ENCODE measurements at regions not wholly inside any gene's neighbourhood (a gene's known extent, or its start where the extent isn't known, plus 50 kb on each side); places are given as distances from the start of the nearest gene placed in this dataset.
"Not testable (repeated sequence)": the region's sequence is repeated elsewhere in the genome, so short reads cannot be mapped to it uniquely, and the experiment has no call there.

DNA sequence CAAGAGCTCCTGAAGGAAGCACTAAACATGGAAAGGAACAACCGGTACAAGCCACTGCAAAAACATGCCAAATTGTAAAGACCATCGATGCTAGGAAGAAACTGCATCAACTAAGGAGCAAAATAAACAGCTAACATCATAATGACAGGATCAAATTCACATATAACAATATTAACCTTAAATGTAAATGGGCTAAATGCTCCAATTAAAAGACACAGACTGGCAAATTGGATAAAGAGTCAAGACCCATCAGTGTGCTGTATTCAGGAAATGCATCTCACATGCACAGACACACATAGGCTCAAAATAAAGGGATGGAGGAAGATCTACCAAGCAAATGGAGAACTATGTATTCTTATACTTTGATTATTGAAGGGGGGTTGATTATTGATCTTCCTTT, 156.6 kb upstream of the NAMPT start:
- ATAC-seq; intact Hi-C loops (cut with DNase I); DNase-seq (ENCODE audit: low spot score): not testable (repeated sequence)

- DNase-seq (ENCODE audit: low spot score); ATAC-seq; intact Hi-C loops (cut with DNase I): not testable (repeated sequence)
These were observed 152.2 kb upstream of the NAMPT start for GRCh38 chr7:106436933-106437332.

GRCh38 chr7:106433377-106433776, 148.6 kb upstream of the NAMPT start:
- DNase-seq (ENCODE audit: low spot score): no peak
- ATAC-seq: no peak

DNA sequence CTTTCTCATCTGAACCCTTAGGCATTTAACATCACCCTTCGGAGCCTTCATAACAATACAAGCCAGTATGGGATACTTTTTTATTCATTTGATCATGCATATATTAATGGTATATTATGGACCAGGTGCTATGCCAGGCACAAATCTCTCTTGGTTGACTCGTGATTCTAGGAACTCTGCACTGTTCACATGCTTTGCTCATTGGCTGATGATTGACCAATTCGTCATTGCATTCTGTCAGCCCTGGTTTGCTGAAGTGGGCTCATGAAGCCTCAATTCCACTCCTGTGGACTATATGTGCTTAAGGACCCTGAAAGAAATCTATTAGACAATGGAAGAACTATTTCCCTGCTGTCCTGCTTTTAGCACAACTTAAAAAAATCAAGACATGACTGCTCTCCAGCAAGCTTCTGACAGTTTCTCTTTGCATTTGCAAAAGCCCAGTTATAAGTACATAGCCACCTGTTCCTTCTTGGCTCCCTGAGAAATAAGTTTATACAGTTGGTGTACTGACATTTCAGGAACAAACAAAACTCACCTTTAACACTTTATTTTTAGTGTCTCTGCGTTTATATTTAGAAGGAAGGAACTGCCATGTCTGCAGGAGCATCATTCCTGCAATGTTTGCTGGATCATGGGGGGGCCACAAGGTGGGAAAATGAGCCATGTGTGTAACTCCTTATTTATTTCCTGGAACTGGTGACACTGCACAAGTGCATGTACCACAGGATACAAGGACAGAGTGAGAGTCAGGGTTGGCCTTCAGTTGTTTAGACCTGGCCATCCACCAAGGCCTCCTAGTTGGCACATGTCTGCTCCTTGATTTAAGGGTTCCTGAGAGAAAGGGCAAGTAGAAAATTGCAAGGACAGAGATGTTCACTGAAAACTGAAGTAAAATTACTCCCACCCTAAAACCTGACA, 146.0 kb upstream of the NAMPT start:
- intact Hi-C loops (cut with DNase I): no loop called here
- ATAC-seq: no peak

More at GRCh38 chr7:106433377-106433776, 148.6 kb upstream of the NAMPT start:
- intact Hi-C loops (cut with DNase I): no loop called here

DNA sequence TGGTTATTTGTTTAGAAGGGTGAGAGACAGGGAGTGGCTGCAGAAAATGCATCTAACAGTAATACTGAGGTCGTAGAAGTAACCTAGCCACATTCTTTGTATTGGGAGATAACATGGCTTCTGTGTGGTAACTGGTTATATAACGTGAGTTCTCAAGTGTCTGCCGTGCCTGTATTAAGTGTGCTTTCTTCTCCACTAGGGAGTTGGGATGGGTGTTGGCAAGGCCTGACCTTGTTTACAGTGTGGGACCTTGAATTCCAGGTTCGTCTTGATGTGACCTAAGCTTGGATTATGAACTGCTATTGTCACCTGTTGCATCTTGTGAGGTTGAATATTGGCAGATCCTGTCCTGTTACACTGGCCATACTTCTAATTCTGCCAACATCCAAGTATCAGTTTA, 145.3 kb upstream of the NAMPT start:
- intact Hi-C loops (cut with DNase I): no loop called here
- ATAC-seq (no peak), DNase-seq (ENCODE audit: low spot score) (no peak)

More for the DNA sequence above, 146.0 kb upstream of the NAMPT start:
- no peak for DNase-seq (ENCODE audit: low spot score)

GRCh38 chr7:106426803-106427202, 142.0 kb upstream of the NAMPT start:
- ATAC-seq: no peak
- no peak for DNase-seq (ENCODE audit: low spot score)
- intact Hi-C loops (cut with DNase I): no loop called here

GRCh38 chr7:106425017-106425719, 140.4 kb upstream of the NAMPT start:
- DNase-seq (ENCODE audit: low spot score): peak; percentile 78
- ATAC-seq: peak; percentile 89
- intact Hi-C loops (cut with DNase I): no loop called here

GRCh38 chr7:106424476-106425016, 139.8 kb upstream of the NAMPT start:
- DNase-seq (ENCODE audit: low spot score) (no peak), ATAC-seq (no peak)
- intact Hi-C loops (cut with DNase I): no loop called here

GRCh38 chr7:106423821-106424475, 139.2 kb upstream of the NAMPT start:
- intact Hi-C loops (cut with DNase I): no loop called here
- ATAC-seq (no peak), DNase-seq (ENCODE audit: low spot score) (no peak)

GRCh38 chr7:106423111-106423510, 138.3 kb upstream of the NAMPT start:
- ATAC-seq (no peak), DNase-seq (ENCODE audit: low spot score) (no peak)
- intact Hi-C loops (cut with DNase I): no loop called here

DNA sequence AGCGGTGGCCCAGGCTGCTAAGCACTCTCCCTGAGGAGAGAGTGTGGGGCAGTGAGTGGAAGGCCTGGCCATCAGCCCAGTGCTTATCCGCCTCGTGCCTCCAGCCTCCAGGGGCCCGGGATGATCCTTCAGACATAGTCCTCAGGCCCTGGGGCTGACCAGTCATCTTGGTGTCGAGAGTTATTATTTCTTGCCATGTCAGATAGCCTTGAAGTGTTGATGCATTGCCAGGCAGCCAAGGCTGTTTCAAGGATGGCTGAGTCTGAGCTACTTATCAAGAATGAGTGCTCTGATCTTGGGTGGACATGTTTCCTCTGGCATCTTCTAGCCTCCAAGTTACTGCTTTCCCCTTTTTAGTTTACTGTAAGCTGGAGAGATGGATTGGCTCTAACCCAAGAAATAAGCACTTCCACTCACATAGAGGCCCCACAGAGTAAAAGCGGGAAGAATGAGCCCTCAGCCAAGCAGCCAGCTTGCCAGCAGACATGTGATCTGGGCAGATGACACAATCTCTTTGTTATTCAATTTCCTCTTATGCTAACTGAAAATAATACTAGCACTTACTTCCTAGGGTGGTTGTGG, 136.5 kb upstream of the NAMPT start:
- intact Hi-C loops (cut with DNase I): no loop called here
- DNase-seq (ENCODE audit: low spot score) (peak; percentile 81), ATAC-seq (peak; percentile 75)

DNA sequence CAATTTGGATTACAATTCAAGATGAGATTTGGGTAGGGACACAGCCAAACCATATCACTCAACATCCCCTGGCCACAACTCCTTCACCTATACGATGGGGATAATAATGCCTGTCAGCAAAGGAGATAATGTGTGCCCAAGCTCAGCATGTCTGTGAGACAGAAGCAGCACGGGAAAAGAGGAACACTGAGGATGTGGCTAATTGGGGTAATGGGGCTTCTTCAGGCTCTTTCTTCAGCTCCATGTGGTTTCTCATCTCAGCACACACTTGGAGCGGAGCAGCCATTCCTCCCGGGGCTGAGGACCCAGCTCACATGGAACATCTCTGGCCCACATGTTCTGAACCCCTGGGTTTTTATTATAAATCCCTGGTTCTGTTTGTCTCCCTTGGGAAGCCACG, 136.0 kb upstream of the NAMPT start:
- DNase-seq (ENCODE audit: low spot score) (no peak), ATAC-seq (no peak)
- intact Hi-C loops (cut with DNase I): no loop called here

DNA sequence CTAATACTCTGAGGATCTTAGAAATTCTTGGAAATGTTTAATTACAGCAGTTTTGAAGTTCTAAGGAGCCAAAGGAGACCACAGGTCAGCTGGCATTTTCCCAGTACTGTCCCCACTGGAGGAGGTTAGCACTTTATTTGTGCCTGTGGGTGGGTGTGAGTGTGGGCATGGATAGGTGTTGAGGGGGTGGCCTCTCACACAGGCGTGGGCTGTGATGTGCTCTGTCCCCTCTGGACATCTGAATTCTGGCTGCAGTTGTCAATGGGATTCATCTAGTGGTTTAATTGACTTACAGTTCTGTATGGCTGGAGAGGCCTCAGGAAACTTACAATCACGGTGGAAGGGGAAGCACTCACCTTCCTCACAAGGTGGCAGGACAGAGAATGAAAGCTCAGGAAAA, 135.4 kb upstream of the NAMPT start:
- intact Hi-C loops (cut with DNase I): no loop called here
- no peak for DNase-seq (ENCODE audit: low spot score)
- ATAC-seq: no peak

- intact Hi-C loops (cut with DNase I): no loop called here
- ATAC-seq (no peak), DNase-seq (ENCODE audit: low spot score) (no peak)
These were observed 134.8 kb upstream of the NAMPT start for GRCh38 chr7:106419455-106420182.

DNA sequence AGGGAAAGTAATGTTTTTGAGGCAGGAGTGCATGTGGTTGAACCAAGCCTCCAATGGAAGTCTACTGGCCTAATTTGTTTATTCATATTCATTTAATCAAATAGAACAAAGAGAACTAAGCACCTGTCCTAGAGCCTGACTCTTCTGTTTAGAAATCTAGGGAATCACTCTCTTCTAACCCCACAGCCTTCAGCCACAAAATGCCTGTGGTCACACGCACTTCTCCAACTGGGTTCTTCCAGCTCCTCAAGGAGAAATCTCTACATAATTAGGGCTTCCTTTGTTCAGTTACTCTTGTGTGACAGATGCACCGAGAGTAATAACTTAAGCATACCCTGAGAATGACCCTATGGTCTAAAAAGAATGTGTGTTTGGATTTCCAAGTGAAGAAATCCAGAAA, 133.7 kb upstream of the NAMPT start:
- intact Hi-C loops (cut with DNase I): no loop called here
- DNase-seq (ENCODE audit: low spot score) (no peak), ATAC-seq (no peak)

DNA sequence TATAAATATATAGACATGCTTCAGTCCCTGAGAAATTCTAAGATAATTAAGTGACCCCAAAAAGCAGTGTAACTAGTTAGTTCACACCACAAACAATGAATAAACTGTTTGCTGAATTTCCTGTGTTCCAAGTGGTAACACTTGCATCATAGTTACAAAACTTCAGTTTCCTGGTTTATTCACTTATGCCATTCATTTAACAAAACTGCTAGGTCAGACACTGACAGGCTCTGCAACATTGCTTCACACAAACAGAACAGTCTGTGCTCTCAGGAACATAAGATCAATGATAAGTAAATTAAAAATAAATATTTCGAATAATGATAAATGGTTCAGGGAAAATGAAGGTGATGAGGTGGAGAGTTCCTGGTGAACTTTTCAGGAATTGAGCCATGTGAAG, 133.3 kb upstream of the NAMPT start:
- ATAC-seq (peak; percentile 67), DNase-seq (ENCODE audit: low spot score) (no peak)
- intact Hi-C loops (cut with DNase I): no loop called here

DNA sequence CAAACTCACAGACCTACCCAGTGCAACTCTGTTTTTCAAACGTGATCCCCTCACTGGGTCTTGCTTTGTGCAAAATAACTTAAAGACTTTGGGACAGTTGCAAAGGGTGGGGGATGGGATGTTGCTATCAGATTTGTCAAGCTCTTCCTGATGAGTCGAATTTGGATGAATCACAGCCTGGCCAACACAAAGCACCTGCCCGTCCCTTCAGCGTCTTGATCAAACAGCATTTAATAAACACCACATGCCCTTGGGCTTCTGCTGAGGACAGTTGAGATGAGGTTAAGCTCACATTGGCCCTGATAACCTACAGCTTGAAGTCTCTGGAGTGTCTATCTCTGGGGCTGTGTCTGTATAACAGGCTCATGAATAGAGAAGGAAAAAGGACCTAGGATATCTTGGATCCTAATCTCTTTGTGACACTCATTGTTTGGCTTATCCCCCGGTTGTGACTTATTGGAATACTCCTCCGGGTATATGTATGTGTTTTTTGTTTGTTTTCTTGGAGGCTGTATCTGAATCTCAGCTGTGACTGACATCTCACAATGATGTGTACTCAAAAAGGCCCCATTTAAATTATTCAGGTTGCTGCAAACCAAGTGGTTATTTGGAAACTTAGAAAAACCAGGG, 132.6 kb upstream of the NAMPT start:
- DNase-seq (ENCODE audit: low spot score): no peak
- intact Hi-C loops (cut with DNase I): no loop called here
- no peak for ATAC-seq

DNA sequence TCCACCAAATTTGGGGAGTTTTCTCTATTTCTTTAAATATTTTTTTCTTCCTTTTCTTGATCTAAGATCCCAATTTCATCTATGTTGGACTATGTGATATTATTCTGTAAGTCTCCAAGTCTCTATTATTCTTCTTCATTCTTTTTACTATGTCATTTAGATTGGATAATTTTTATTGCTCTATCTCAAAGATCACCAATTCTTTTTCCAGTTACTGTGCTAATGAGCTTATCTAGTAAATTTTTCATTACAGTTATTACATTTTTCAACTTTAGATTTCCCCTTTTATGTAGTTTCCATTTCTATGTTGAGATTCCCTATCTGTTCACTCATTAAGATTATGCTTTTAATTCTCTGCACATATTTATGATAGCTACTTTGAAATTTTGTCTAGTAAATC, 131.6 kb upstream of the NAMPT start:
- intact Hi-C loops (cut with DNase I): no loop called here
- ATAC-seq (no peak), DNase-seq (ENCODE audit: low spot score) (no peak)
